HG03558 (cell line): ENCODE measurements at regions not wholly inside any gene's neighbourhood (a gene's known extent, or its start where the extent isn't known, plus 50 kb on each side); places are given as distances from the start of the nearest gene placed in this dataset.
A peak's percentile ranks its signal among the peaks of the same experiment; 100 is the strongest.
"Not testable (repeated sequence)": the region's sequence is repeated elsewhere in the genome, so short reads cannot be mapped to it uniquely, and the experiment has no call there.

Experiments
- ATAC-seq: cut with Tn5 transposase; IDR thresholded peaks from one replicate; pipeline ENCODE4 v1.9.1; 2021; ENCODE audit warnings: moderate number of reproducible peaks; ENCODE audit not compliant: unreplicated experiment; ENCODE audit errors: extremely low read depth

DNA sequence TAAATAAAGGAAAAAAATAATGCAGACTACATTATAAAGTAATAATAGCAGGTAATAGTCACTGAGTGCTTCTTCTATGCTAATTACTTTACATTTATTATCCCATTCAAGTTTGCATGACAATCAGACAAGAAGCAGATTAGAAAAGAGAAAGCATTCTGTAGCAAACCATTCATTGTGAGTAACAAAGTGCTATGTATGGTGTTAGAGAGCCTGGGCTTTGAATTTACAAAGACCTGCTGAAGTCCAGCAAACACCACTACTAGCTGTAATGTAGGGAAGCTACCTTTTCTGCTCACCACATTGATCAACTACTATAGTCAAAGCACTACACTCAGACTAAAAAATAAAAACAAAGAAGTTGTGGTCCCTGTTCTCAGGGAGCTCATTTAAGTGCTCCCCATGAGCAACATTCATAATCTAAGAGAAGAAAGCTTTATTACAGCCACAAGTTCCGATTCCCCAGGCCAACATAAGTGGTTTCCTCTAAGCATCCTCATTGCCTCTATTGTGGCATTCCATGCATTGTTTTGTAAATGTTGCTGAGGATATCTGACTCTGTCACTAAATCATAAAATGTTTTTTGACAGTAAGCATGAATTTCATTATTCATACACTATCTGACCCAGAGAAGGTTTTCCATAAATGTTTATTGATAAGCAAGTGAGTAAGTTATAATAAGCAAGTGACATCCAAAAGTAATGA lies 108.5 kb downstream of the FOXD4L6 start:
- ATAC-seq: not testable (repeated sequence)

- ATAC-seq: not testable (repeated sequence)
Measured at GRCh38 chr9:41018948-41019347, 109.5 kb downstream of the FOXD4L6 start.

DNA sequence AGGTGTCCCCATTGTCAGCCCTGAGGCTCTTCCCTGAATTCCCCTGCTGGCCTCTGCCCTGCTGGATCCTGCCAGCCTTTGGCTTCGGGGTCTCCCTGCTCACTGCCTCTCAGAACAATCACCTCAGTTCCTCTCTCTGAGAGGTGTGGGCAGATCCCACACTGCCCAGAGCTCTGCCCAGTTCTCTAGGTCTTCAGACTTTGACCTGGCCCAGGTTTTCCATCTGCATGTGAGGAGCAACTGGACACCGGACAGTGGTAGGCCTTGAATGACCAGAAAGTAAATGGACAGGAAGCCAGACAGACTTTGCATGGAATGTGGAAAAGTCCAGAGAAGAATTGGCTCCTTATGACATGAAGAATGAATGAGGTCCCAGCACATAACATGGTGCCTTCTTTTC lies 111.8 kb downstream of the FOXD4L6 start:
- ATAC-seq: not testable (repeated sequence)

- not testable (repeated sequence) for ATAC-seq
Measured at GRCh38 chr9:40999952-41000700, 128.4 kb downstream of the FOXD4L6 start.

- not testable (repeated sequence) for ATAC-seq
Measured at GRCh38 chr9:40995490-40995889, 133.0 kb downstream of the FOXD4L6 start.

GRCh38 chr9:40993842-40994241 lies 134.6 kb downstream of the FOXD4L6 start:
- ATAC-seq: not testable (repeated sequence)

GRCh38 chr9:40993375-40993774 lies 135.1 kb downstream of the FOXD4L6 start:
- not testable (repeated sequence) for ATAC-seq

GRCh38 chr9:40992472-40992821 lies 136.0 kb downstream of the FOXD4L6 start:
- ATAC-seq: peak; percentile 23

GRCh38 chr9:40991741-40992471 lies 136.6 kb downstream of the FOXD4L6 start:
- ATAC-seq: peak; percentile 99

DNA sequence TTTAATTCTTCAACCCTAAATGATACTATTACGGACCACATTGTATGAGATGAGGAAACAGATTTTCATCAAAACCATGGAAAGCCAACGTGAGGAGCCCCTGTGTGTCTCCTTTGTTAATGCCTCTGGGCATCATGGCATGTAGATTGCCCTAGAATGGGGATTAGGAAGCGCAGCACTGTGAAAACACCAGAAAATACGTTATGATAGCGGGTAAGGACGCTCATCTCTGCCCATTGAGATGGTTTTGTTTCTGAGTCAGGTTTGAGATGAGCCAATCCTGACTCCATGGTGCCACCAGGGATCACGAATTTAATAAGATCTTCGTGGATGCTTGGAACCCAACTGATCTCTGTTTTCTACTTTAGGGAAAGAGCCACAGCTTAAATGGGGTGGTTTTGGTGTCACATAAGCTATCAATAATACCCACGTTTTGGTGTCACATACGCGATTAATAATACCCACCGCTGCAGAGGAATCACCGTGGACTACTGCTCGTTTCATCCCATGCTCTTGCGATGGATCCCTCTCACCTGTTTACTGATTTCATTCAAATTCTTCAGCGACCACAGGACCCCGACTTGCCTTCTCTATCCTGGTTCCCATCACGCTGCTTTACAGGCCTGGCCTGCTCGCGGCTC lies 137.3 kb downstream of the FOXD4L6 start:
- not testable (repeated sequence) for ATAC-seq

- not testable (repeated sequence) for ATAC-seq
Measured at GRCh38 chr9:40986332-40986731, 142.1 kb downstream of the FOXD4L6 start.

DNA sequence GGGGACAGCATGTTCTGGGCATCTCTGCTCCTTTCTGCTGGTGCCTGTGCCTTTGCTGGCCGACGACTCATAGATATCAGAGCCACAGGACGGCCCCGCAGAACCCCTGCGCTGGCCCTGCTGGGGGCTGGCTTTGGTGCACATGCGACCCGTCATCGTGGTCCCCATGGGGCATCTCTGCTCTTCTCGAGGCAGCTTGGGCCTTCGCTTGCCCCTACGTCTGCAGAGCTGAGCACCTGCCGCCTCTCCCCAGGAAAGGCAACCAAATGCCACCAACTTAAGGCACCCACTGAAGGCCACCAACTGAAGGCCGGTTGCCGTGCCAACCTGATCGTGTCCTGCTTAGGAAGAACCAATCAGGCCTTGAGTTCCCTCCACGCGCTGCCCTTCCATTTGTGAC lies 153.1 kb downstream of the FOXD4L6 start:
- ATAC-seq: not testable (repeated sequence)

- not testable (repeated sequence) for ATAC-seq
Measured at GRCh38 chr9:40974912-40975311, 153.6 kb downstream of the FOXD4L6 start.

GRCh38 chr9:40971773-40972172 lies 156.7 kb downstream of the FOXD4L6 start:
- not testable (repeated sequence) for ATAC-seq

DNA sequence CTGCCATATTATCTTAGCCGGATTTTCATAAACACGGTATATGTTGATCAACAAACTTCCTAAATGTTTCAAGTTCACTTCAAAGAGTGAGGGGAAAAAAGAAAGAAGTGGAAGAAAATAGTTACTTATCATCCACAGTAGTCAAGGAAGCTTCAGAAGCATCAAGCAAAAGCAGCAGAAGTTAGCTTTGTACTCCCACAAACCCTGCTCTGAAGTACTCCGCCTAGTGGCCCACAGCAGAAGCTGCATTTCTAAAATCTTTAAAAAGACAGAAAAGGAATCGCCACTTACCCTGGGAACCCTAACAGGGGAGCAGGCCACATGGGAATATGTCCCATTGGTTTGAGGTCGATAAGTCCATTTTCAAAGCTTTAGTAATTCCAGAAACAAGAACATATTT lies 158.1 kb downstream of the FOXD4L6 start:
- ATAC-seq: not testable (repeated sequence)

- not testable (repeated sequence) for ATAC-seq
Measured at GRCh38 chr9:40962461-40962860, 166.0 kb downstream of the FOXD4L6 start.

DNA sequence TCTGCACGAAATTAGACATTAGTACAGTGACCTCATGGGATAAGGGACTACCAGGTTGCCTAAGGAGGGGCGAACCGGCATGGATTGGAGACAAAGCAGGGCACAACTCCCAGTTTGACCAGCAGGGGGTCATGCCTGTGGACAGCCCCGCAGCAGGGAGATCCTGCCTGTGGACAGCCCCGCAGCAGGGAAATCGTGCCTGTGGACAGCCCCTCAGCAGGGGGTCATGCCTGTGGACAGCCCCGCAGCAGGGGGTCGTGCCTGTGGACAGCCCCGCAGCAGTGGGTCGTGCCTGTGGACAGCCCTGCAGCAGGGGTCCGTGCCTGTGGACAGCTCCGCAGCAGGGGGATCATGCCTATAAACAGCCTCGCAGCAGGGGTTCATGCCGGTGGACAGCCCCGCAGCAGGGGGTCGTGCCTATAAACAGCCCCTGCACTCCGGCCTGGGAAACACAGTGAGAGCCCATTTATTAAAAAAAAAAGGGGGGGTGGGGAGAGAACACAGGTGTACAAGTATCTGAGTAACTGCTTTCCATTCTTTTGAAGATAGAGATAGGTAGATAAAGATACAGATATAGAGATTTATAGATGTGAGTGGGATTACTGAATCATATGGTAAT lies 176.5 kb downstream of the FOXD4L6 start:
- ATAC-seq: not testable (repeated sequence)

- ATAC-seq: not testable (repeated sequence)
Measured at GRCh38 chr9:40946228-40946627, 182.3 kb downstream of the FOXD4L6 start.

- ATAC-seq: not testable (repeated sequence)
Measured at GRCh38 chr9:40942730-40943129, 185.8 kb downstream of the FOXD4L6 start.

- ATAC-seq: not testable (repeated sequence)
Measured at GRCh38 chr9:40939888-40940209, 188.6 kb downstream of the FOXD4L6 start.
